ENCODE measurements at regions not wholly inside any gene's neighbourhood (a gene's known extent, or its start where the extent isn't known, plus 50 kb on each side); places are given as distances from the start of the nearest gene placed in this dataset.

GRCh38 chr1:221109930-221110329, 230.7 kb downstream of the HLX start:
- no peak for FAIRE-seq

- no peak for FAIRE-seq
Measured at GRCh38 chr1:221117133-221117532, 237.9 kb downstream of the HLX start.

GRCh38 chr1:221117548-221117951, 238.3 kb downstream of the HLX start:
- FAIRE-seq = no peak

GRCh38 chr1:221118176-221118937, 239.1 kb downstream of the HLX start:
- no peak for FAIRE-seq

- no peak for FAIRE-seq
Measured at GRCh38 chr1:221118938-221119320, 239.7 kb downstream of the HLX start.

GRCh38 chr1:221122501-221122900, 243.3 kb downstream of the HLX start:
- FAIRE-seq = no peak

GRCh38 chr1:221125976-221126375, 246.7 kb downstream of the HLX start:
- FAIRE-seq = no peak

- no peak for FAIRE-seq
Measured at GRCh38 chr1:221137666-221138065, 258.4 kb downstream of the HLX start.

- FAIRE-seq = no peak
Measured at GRCh38 chr1:221138516-221138915, 259.3 kb downstream of the HLX start.

- FAIRE-seq = no peak
Measured at GRCh38 chr1:221139991-221140390, 260.7 kb downstream of the HLX start.

GRCh38 chr1:221141096-221141495, 261.9 kb downstream of the HLX start:
- FAIRE-seq = no peak

GRCh38 chr1:221141606-221142285, 262.5 kb downstream of the HLX start:
- no peak for FAIRE-seq

- FAIRE-seq = no peak
Measured at GRCh38 chr1:221148660-221149059, 269.4 kb downstream of the HLX start.

GRCh38 chr1:221149111-221149510, 269.9 kb downstream of the HLX start:
- FAIRE-seq = no peak

- no peak for FAIRE-seq
Measured at GRCh38 chr1:221149555-221150075, 270.4 kb downstream of the HLX start.

- FAIRE-seq = no peak
Measured at GRCh38 chr1:221150996-221151395, 271.8 kb downstream of the HLX start.

- FAIRE-seq = no peak
Measured at GRCh38 chr1:221154932-221155331, 275.7 kb downstream of the HLX start.

GRCh38 chr1:221157026-221157761, 278.0 kb downstream of the HLX start:
- FAIRE-seq = no peak

- FAIRE-seq = no peak
Measured at GRCh38 chr1:221159608-221160007, 280.4 kb downstream of the HLX start.

GRCh38 chr1:221161571-221162041, 282.4 kb downstream of the HLX start:
- FAIRE-seq = no peak

- no peak for FAIRE-seq
Measured at GRCh38 chr1:221162352-221162751, 283.1 kb downstream of the HLX start.

- FAIRE-seq = no peak
Measured at GRCh38 chr1:221162939-221163338, 283.7 kb downstream of the HLX start.

GRCh38 chr1:221164029-221164428, 284.8 kb downstream of the HLX start:
- FAIRE-seq = no peak
